GM12878 (cell line): ENCODE measurements at regions not wholly inside any gene's neighbourhood (a gene's known extent, or its start where the extent isn't known, plus 50 kb on each side); places are given as distances from the start of the nearest gene placed in this dataset.

Source experiments
- ATAC-seq: fragments of 200-7000 bp; cut with Tn5 transposase; 3 replicates; pipeline ENCODE4 v1.9.1; 2020; ENCODE audit warnings: mild to moderate bottlenecking, moderate library complexity
- BruUV-seq: library from RNA; stranded (reverse); fragments of 400-500 nt; replicated peaks from 2 replicates; lab custom pipeline; 2021; lab: Mats Ljungman, UMichigan
- CTCF ChIA-PET: fragments of 300-600 bp; sonication (Branson Sonifier 250); formaldehyde crosslinking; extraction: SDS; loops from one replicate; lab custom pipeline; 2021; ENCODE audit warnings: inconsistent platforms; lab: Yijun Ruan, JAX
- POLR2A ChIA-PET: fragments of 350-600 bp; formaldehyde crosslinking; extraction: SDS; loops from one replicate; lab custom pipeline; 2021; ENCODE audit warnings: inconsistent platforms; lab: Charles Lee
- RAD21 ChIA-PET: fragments of 300-600 bp; sonication (Branson Sonifier 250); formaldehyde crosslinking; loops from one replicate; lab custom pipeline; 2023; ENCODE audit warnings: antibody characterized with exemption; ENCODE audit not compliant: unreplicated experiment; lab: Charles Lee
- SMC1A ChIA-PET: fragments of 300-600 bp; sonication (Branson Sonifier 250); formaldehyde crosslinking; loops from one replicate; lab custom pipeline; 2023; ENCODE audit not compliant: unreplicated experiment, uncharacterized antibody; lab: Charles Lee
- DNase-seq: peaks from one replicate; pipeline ENCODE4 v3.0.0-alpha.2; 2011; ENCODE audit warnings: low read depth, low spot score
- FAIRE-seq: peaks from 3 replicates; lab custom pipeline; 2011; peaks lifted over from hg19 to GRCh38; lab: Jason Lieb, UNC
- H2AFZ ChIP-seq: 2 replicates; pipeline ENCODE4 v1.6.0; 2011; ENCODE audit warnings: low read depth, low read length, control low read depth; ENCODE audit not compliant: control insufficient read depth
- H3K27ac ChIP-seq: 2 replicates; pipeline ENCODE4 v1.5.1; 2011; ENCODE audit warnings: control low read depth; ENCODE audit not compliant: control insufficient read depth, insufficient read depth
- H3K27me3 ChIP-seq, 2 experiments: replicated peaks in 1 of 2; 2 replicates each; pipeline versions ENCODE4 v1.6.0 to v1.6.1; 2011; ENCODE audit warnings: low read length in 1 of 2; ENCODE audit not compliant: control insufficient read depth in 2 of 2, insufficient read depth in 2 of 2
- H3K36me3 ChIP-seq, 2 experiments: 2 replicates each; pipeline ENCODE4 v1.5.1; 2011; ENCODE audit warnings: low read length in 1 of 2; ENCODE audit not compliant: control insufficient read depth in 2 of 2, insufficient read depth in 2 of 2
- H3K4me1 ChIP-seq: 2 replicates; pipeline ENCODE4 v1.6.1; 2011; ENCODE audit warnings: mild to moderate bottlenecking, low read length, moderate library complexity, mixed read lengths; ENCODE audit not compliant: control insufficient read depth, insufficient read depth
- H3K4me2 ChIP-seq: 2 replicates; pipeline ENCODE4 v1.6.0; 2011; ENCODE audit warnings: control low read depth; ENCODE audit not compliant: control insufficient read depth, insufficient read depth
- H3K4me3 ChIP-seq: fragments of 200-600 bp; sonication (generic); 2 replicates; pipeline ENCODE4 v1.5.1; 2016
- H3K79me2 ChIP-seq: 2 replicates; pipeline ENCODE4 v1.6.0; 2011; ENCODE audit warnings: low read length; ENCODE audit not compliant: control insufficient read depth, insufficient read depth
- H3K9ac ChIP-seq: 2 replicates; pipeline ENCODE4 v1.8.0; 2011; ENCODE audit warnings: low read length, control low read depth, mixed read lengths; ENCODE audit not compliant: control insufficient read depth, insufficient read depth
- H3K9me3 ChIP-seq: replicated peaks from 3 replicates; pipeline ENCODE4 v1.5.1; 2011; ENCODE audit warnings: mild to moderate bottlenecking, low read length; ENCODE audit not compliant: control insufficient read depth, insufficient read depth
- H4K20me1 ChIP-seq: 2 replicates; pipeline ENCODE4 v1.6.0; 2011; ENCODE audit not compliant: control insufficient read depth, insufficient read depth
- EGR1 ChIP-seq, 2 experiments: IDR thresholded peaks; 1 replicate in 1 of 2; 2 replicates in 1 of 2; pipeline ENCODE4 v1.6.1; 2011 to 2012; ENCODE audit warnings: low read depth in 2 of 2, low read length in 2 of 2, borderline replicate concordance in 1 of 2, mild to moderate bottlenecking in 1 of 2, moderate library complexity in 1 of 2
- NBN ChIP-seq: fragments of 450-650 bp; IDR thresholded peaks from 2 replicates; pipeline ENCODE4 v1.6.1; 2016
- NFIC ChIP-seq: IDR thresholded peaks from 2 replicates; pipeline ENCODE4 v1.6.1; 2012; ENCODE audit warnings: low read depth, mild to moderate bottlenecking, inconsistent platforms, low read length, moderate library complexity
- NFYB ChIP-seq: IDR thresholded peaks from 2 replicates; pipeline ENCODE4 v1.6.1; 2011; ENCODE audit warnings: low read depth, mild to moderate bottlenecking, low read length, improper control_type of control experiment, moderate library complexity; ENCODE audit not compliant: insufficient read depth
- NRF1 ChIP-seq: conservative IDR thresholded peaks from 2 replicates; pipeline ENCODE4 v1.6.1; 2011; ENCODE audit warnings: mild to moderate bottlenecking, low read depth, low read length, improper control_type of control experiment
- PAX5 ChIP-seq: IDR thresholded peaks from 2 replicates; pipeline ENCODE4 v1.6.1; 2011; ENCODE audit warnings: low read depth, low read length, borderline replicate concordance
- POLR2A ChIP-seq: IDR thresholded peaks from 2 replicates; pipeline ENCODE4 v1.6.1; 2011; ENCODE audit warnings: low read depth, mild to moderate bottlenecking, low read length
- RB1 ChIP-seq: fragments of 450-650 bp; formaldehyde crosslinking; IDR thresholded peaks from 2 replicates; pipeline ENCODE4 v1.6.1; 2017; ENCODE audit warnings: mild to moderate bottlenecking, borderline replicate concordance
- STAT3 ChIP-seq: IDR thresholded peaks from 2 replicates; pipeline ENCODE4 v1.6.1; 2011; ENCODE audit warnings: low read depth, low read length, improper control_type of control experiment
- YBX1 ChIP-seq: fragments of 450-650 bp; IDR thresholded peaks from 2 replicates; pipeline ENCODE4 v1.6.1; 2016; ENCODE audit warnings: antibody characterized with exemption
- WGBS: methylation state at CpG from one replicate; pipeline ENCODE4 v1.1.6; 2016; ENCODE audit warnings: low lambda C conversion rate; ENCODE audit not compliant: insufficient replicate concordance, insufficient coverage; ENCODE audit errors: missing lambda C conversion rate; 5-methylcytosine and 5-hydroxymethylcytosine counted together
- in situ Hi-C: fragments of 300-500 bp; cut with MboI; formaldehyde crosslinking; loops from 9 replicates; pipeline ENCODE4 v1.14.3; 2018; ENCODE audit warnings: mixed read lengths
- intact Hi-C: fragments of 100-400 bp; cut with micrococcal nuclease; formaldehyde crosslinking; loops from one replicate; pipeline ENCODE4 v1.14.2; 2022; ENCODE audit not compliant: unreplicated experiment
- TF ChIP-seq, protein P1 (sequence below): fragments of 450-650 bp; conservative IDR thresholded peaks from 2 replicates; pipeline ENCODE4 v1.6.1; 2017; ENCODE audit warnings: mild to moderate bottlenecking, moderate library complexity

DNA sequence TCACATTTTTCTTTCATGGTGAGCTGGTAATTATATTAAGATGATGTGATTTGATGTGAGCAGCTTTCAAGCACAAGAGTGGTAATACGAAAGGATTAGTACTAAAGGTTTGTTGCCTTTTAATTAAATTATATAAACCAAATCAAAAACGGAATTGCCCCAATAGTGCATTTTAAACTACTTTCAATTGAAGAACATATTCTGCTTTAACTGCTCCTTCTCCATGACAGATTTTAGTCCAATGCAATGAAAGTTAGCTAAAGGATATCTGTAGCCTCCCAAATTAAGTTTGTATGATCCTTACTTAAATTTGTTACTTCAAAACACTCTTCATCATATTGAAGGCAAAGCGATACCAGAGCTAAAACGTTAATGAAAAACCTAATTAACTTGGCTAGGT, 447.1 kb upstream of the AMOT start (continued):
- TF ChIP-seq NBN (no peak), RB1 (no peak), YBX1 (no peak), STAT3 (no peak), PAX5 (no peak)

DNA sequence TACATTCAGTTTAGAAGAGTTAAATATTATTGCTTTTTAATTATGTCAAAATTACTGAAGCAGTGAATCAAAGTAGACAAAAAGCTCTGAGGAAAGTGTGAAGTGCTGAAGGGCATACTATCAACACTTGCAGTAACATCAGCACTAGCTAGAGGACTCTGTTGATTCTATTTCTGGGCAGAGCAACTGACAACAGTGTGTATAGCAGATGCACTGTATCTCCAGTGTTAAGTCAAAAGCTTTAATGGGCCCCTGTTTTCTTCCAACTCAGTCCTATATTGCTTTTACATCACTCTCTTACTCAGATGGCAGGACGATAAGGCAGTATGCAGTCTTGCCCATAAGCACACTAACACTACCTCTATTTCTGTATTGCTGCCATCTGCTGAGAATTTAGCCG, 435.2 kb upstream of the AMOT start:
- Histone ChIP-seq H3K79me2 (no peaks in the 10 kb centered on the region), H3K4me1 (no peaks in the 10 kb centered on the region), H3K4me3 (no peak overlapping the region), H3K9me3 (no peaks in the 10 kb centered on the region), H3K9ac (no peak overlapping the region), H3K27me3 (no peaks in the 10 kb centered on the region), H4K20me1 (no peaks in the 10 kb centered on the region), H2AFZ (no peak overlapping the region), H3K27ac (no peak overlapping the region), H3K4me2 (no peak overlapping the region), H3K36me3 (no peaks in the 10 kb centered on the region)
- SMC1A ChIA-PET = no interaction called here
- in situ Hi-C loops = no loop called here
- DNase-seq (no peak), FAIRE-seq (no peak), ATAC-seq (no peak)
- RAD21 ChIA-PET = no interaction called here
- CTCF ChIA-PET = no interaction called here
- POLR2A ChIA-PET = no interaction called here
- BruUV-seq = no TSS peak
- no peak for TF ChIP-seq EGR1 (IDR thresholded peaks at IDR 0.05; ENCODE audit: borderline replicate concordance in 1 of 2, low read depth in 2 of 2, low read length in 2 of 2)
- no peak for TF ChIP-seq NRF1
- TF ChIP-seq NFIC = no peak
- TF ChIP-seq NFYB = no peak
- TF ChIP-seq, protein P1, sequence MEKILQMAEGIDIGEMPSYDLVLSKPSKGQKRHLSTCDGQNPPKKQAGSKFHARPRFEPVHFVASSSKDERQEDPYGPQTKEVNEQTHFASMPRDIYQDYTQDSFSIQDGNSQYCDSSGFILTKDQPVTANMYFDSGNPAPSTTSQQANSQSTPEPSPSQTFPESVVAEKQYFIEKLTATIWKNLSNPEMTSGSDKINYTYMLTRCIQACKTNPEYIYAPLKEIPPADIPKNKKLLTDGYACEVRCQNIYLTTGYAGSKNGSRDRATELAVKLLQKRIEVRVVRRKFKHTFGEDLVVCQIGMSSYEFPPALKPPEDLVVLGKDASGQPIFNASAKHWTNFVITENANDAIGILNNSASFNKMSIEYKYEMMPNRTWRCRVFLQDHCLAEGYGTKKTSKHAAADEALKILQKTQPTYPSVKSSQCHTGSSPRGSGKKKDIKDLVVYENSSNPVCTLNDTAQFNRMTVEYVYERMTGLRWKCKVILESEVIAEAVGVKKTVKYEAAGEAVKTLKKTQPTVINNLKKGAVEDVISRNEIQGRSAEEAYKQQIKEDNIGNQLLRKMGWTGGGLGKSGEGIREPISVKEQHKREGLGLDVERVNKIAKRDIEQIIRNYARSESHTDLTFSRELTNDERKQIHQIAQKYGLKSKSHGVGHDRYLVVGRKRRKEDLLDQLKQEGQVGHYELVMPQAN = no peak
- TF ChIP-seq POLR2A = no peak
- no peak for TF ChIP-seq NBN
- no peak for TF ChIP-seq STAT3
- intact Hi-C loops = no loop called here
- 15% methylated on average over 2 of the region's 2 CpGs for WGBS
